ENCODE measurements at regions not wholly inside any gene's neighbourhood (a gene's known extent, or its start where the extent isn't known, plus 50 kb on each side); places are given as distances from the start of the nearest gene placed in this dataset.

GRCh38 chr12:67716817-67717216, 68.3 kb downstream of the DYRK2 start:
- Histone ChIP-seq H2AK5ac (ENCODE audit: low read depth, low read length) (no peak overlapping the region), H2AFZ (ENCODE audit: low read length) (no peak overlapping the region), H3K4me3 (ENCODE audit: extremely low read depth in 1 of 4, insufficient read depth in 2 of 4, low read depth in 3 of 4, low read length in 4 of 4) (no peak overlapping the region), H2BK120ac (replicated peaks; ENCODE audit: low read depth, low read length) (no peak overlapping the region), H4K20me1 (replicated peaks in 1 of 2; ENCODE audit: control insufficient read depth in 1 of 2, insufficient read depth in 2 of 2, low read length in 2 of 2) (no peaks in the 10 kb centered on the region), H3K18ac (ENCODE audit: extremely low read depth, low read length) (no peak overlapping the region), H2BK20ac (ENCODE audit: low read length) (no peak overlapping the region), H2BK5ac (ENCODE audit: low read depth, low read length) (no peak overlapping the region), H3K79me1 (ENCODE audit: low read depth, low read length) (no peaks in the 10 kb centered on the region), H4K91ac (replicated peaks; ENCODE audit: insufficient read length, low read length) (no peak overlapping the region), H3K27ac (ENCODE audit: low read depth, low read length) (no peak overlapping the region), H2BK15ac (ENCODE audit: low read length) (no peak overlapping the region), H2BK12ac (ENCODE audit: low read depth, low read length) (no peak overlapping the region), H3K79me2 (ENCODE audit: control insufficient read depth in 1 of 2, insufficient read depth in 2 of 2, low read length in 2 of 2) (no peaks in the 10 kb centered on the region), H3K4me2 (ENCODE audit: insufficient read depth in 1 of 2, low read depth in 2 of 2, low read length in 2 of 2) (no peak overlapping the region), H4K5ac (ENCODE audit: insufficient read length, low read depth, low read length) (no peak overlapping the region), H3K14ac (ENCODE audit: insufficient read length) (no peak overlapping the region), H3K36me3 (ENCODE audit: control insufficient read depth in 2 of 4, insufficient read depth in 4 of 4, low read length in 3 of 4) (no peaks in the 10 kb centered on the region), H3K9ac (replicated peaks in 1 of 4; ENCODE audit: extremely low read depth in 1 of 4, low read depth in 3 of 4, low read length in 3 of 4) (no peak overlapping the region), H3K56ac (replicated peaks; ENCODE audit: insufficient read length, low read depth, low read length) (no peak overlapping the region), H3K4me1 (replicated peaks in 1 of 4; ENCODE audit: control insufficient read depth in 3 of 4, insufficient read depth in 4 of 4, low read length in 3 of 4) (no peaks in the 10 kb centered on the region; a peak in 1 of 7 replicates), H3K27me3 (replicated peaks in 1 of 4; ENCODE audit: control insufficient read depth in 3 of 4, extremely low read depth in 1 of 4, insufficient read depth in 3 of 4, low read length in 3 of 4) (no peaks in the 10 kb centered on the region), H3K23ac (ENCODE audit: insufficient read length) (no peak overlapping the region), H3K4ac (replicated peaks; ENCODE audit: insufficient read length, low read depth, low read length) (no peak overlapping the region), H3K9me3 (ENCODE audit: insufficient read depth in 2 of 2, low read depth in 1 of 2, low read length in 1 of 2) (no peaks in the 10 kb centered on the region), H4K8ac (ENCODE audit: extremely low read depth, insufficient read depth, low read length) (no peak overlapping the region), H3K23me2 (ENCODE audit: low read depth, low read length) (no peaks in the 10 kb centered on the region)
- no peak for TF ChIP-seq SUZ12 (IDR thresholded peaks at IDR 0.05; ENCODE audit: low read length)
- no peak for TF ChIP-seq SRF (IDR thresholded peaks at IDR 0.05; ENCODE audit: low read depth, low read length)
- TF ChIP-seq PHF8 (conservative IDR thresholded peaks at IDR 0.05; ENCODE audit: low read depth, low read length): no peak
- TF ChIP-seq MAX (IDR thresholded peaks at IDR 0.05): no peak
- TF ChIP-seq RNF2 (IDR thresholded peaks at IDR 0.05; ENCODE audit: borderline replicate concordance, low read depth, low read length, missing control alignments, poor library complexity, severe bottlenecking): no peak
- CTCF ChIA-PET (ENCODE audit: partially characterized antibody): interaction anchor here (1.1 kb wide), 1 partner anchor 11 kb away, joined by 3 read pairs; no protein-coding TSS in a partner anchor
- DNase-seq (ENCODE audit: low read depth in 1 of 2, low spot score in 2 of 2) (no peak), FAIRE-seq (no peak)
- 90% methylated on average over 1 of the region's 1 CpG; no CpG with 5 or more reads in 1 of the 2 experiments for WGBS, 2 experiments (ENCODE audit: extremely low coverage in 1 of 2, insufficient coverage in 1 of 2, insufficient read length in 1 of 2, insufficient replicate concordance in 2 of 2, low coverage in 1 of 2, low lambda C conversion rate in 2 of 2, missing lambda C conversion rate in 1 of 2)
- POLR2A ChIA-PET (ENCODE audit: partially characterized antibody): interaction anchor here (0.6 kb wide), 1 partner anchor 14 kb away, joined by 3 read pairs; no protein-coding TSS in a partner anchor

Measured in H1 (cell line).